GM18519 (cell line): ENCODE measurements at regions not wholly inside any gene's neighbourhood (a gene's known extent, or its start where the extent isn't known, plus 50 kb on each side); places are given as distances from the start of the nearest gene placed in this dataset.

Experiments
- ATAC-seq: cut with Tn5 transposase; IDR thresholded peaks from one replicate; pipeline ENCODE4 v1.9.1; 2021; ENCODE audit warnings: mild to moderate bottlenecking, moderate library complexity; ENCODE audit not compliant: unreplicated experiment, low FRiP score

GRCh38 chr14:83798421-83798820 is 1731.5 kb upstream of the FLRT2 start:
- no peak for ATAC-seq

DNA sequence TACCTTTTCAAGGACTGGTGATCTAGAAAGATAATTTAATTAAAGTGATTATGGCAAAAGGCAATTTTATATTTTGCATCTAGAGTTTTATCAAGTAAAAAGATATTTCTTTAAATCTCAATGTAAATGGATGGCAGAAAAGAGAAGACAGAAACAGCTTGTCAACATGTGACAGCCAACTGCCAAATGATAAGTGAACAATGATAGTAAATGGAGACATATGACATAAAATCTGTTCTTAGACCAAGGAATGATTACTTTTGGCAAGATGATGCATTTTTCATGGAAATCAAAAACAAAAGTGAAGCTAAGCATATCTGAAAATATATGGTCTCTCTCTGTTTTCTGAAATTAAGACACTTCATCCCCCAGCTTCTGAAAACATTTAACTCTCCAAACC is 1730.7 kb upstream of the FLRT2 start:
- ATAC-seq: no peak

- no peak for ATAC-seq
Observed at GRCh38 chr14:83814896-83815295, 1715.0 kb upstream of the FLRT2 start.

DNA sequence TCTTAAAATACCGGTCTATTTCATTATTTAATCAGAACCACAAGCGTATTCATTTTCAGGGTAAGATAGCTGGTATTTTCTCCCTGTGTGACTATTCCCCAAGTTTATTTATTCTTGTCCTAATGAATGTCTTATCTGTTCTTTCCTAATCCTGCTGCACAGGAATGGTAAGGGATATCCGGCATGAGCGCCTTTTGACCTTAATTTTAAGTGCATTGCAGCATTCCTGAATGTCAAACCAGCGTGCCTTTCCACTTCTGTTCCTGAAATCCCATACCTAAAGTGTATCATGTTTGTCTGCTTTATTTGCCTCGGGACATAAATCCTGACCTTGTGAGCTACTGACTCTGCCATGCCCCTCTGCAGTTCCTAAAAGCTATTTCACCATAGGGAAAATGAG is 1713.2 kb upstream of the FLRT2 start:
- no peak for ATAC-seq

DNA sequence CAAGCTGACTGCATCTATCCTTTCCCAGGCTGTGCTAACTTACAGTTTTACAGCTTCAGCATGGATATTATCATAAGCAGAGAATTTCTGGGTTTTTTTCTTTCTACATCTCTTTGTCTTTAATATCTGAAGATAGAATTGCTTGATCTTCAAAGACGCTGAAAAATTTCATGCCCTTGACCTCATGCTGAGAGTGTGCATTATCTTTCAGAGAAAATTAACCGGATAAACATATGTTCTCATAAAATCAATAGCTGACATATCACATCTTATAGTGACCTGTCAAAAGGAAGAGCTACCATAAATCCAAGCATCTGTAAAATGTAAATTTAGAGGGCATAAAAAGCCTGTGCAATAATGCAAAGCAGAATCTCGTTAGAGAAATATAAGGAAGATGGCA is 1704.1 kb upstream of the FLRT2 start:
- no peak for ATAC-seq

DNA sequence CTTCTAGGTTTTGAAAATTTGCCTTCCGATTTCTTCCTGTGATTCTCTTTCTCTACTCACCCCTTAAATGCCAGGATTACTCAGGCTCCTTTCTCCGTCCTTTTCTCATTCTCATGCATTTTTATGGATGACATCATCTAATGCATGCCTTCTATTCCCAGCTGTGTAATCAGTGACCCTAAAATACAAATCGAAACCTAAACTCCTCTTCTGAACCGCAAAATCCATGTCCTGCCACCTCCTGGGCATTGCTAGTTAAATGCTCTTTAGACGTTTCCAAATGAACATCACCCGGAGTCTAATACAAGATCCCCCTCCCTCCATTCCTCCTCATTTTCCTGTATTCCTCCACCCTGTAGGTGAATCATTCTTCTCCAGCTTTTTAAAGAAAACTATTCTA is 1703.1 kb upstream of the FLRT2 start:
- no peak for ATAC-seq

DNA sequence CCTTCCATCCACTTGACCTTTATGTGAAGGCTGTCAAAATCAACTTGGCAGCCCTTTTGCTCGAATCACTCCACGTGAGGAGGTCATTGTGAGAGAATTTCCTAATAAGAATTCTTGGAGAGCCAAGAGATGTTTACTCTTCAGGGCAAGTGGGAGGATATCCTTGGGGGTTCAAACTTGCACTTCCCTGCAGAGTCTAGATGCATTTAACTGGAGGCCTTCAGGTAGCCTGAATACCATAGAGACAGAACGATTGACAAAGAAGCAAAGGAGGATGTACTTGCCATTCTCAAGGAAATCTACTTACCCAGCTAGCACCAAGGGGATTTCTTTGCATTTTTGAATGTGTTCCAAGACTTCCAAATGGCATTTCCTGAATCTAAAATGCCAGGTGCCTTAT is 1702.6 kb upstream of the FLRT2 start:
- no peak for ATAC-seq

DNA sequence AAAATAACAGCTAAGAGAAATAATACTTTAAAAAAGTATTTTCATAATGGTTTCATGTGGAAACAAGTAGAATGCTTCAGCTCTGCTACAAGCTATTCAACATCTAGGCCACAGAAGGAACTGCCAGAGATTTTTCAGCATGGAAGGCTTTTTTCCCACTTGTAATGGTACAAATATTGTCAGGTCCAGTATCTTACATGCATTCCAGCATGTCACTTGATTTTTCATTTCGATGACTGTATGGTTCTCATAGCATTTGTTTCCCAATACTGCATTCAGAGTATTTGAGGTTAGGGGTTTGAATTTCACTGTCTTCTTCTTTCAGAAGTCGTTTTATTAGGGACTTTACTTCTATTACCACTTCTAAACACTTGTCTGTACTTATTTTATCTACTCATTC is 1701.5 kb upstream of the FLRT2 start:
- no peak for ATAC-seq

DNA sequence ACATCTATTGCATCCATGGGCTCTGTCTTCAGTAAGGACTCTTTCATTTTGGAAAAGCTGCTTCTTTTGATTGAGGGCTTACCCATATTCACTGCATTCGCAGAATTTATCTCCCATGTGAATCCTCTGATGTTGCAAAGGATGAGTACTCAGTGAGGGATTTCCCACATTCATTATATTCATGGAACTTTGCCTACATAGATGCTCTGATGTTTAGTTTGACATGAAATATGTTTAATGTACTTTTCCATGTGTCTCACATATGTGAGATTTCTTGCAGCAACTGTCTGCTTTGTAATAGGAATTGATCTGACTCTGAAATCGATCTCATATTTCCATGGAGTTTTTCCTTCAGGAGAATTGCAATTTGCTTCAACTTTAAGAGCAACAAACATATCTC is 1699.6 kb upstream of the FLRT2 start:
- no peak for ATAC-seq

- no peak for ATAC-seq
Observed at GRCh38 chr14:83838226-83838625, 1691.7 kb upstream of the FLRT2 start.

GRCh38 chr14:83842547-83842946 is 1687.4 kb upstream of the FLRT2 start:
- ATAC-seq: no peak

DNA sequence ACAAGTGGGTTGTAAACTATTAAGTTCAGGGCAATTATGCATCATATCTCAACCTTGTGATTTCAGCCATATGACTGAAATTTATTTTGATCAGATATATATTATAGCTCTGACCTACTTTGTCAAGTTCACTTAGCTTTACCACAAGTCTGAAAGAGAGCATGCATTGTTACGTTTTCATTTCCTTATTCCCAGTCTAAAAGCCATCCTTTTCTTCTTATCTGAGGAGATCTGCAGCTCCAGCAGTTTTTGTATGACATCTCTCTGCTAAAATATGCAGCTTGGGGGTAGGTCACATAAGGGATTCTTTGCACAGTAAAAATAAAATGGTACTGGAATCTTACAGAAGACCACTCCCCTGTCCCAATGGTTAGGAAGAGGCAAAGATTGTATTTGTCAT is 1682.8 kb upstream of the FLRT2 start:
- no peak for ATAC-seq

- no peak for ATAC-seq
Observed at GRCh38 chr14:83850092-83850491, 1679.9 kb upstream of the FLRT2 start.

DNA sequence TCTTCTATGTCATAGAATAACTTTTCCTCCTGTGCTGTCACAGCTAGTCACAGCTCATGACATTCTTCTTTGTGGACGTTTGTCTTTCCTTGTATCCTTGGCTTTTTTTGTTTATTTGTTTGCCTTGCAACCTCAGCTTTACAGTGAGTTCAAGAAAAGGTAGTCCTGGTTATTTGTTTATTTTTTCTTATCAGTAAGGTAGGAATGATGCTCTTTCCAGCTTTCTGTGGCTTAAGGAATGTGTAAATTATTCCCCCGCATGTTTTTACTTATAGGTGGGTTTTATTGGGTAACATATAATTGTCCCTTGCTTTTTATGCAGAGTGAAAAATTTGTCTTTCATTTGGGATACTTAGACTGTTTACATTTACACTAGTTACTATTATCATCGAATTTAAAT is 1673.6 kb upstream of the FLRT2 start:
- ATAC-seq: no peak

- ATAC-seq: no peak
Observed at GRCh38 chr14:83860631-83861155, 1669.3 kb upstream of the FLRT2 start.

GRCh38 chr14:83863042-83863774 is 1666.7 kb upstream of the FLRT2 start:
- no peak for ATAC-seq

DNA sequence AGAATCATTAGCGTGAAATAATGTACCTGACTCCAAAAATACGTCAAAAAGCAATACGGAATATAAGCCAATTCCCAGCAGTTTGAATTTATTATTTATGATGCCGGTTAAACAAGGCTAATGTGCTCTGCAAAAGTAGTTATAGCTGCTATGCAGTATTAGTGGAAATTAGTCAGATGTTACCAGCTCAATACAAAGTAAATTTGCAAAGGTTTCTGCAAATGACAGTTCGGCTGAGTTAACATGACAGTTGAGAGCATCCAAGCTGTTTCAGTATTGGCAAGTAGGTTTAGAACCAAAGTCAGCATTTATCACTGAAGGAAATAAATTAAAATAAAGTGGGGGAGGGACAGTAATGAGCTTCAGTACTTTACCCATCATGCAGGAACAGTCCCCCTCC is 1665.8 kb upstream of the FLRT2 start:
- ATAC-seq: no peak

DNA sequence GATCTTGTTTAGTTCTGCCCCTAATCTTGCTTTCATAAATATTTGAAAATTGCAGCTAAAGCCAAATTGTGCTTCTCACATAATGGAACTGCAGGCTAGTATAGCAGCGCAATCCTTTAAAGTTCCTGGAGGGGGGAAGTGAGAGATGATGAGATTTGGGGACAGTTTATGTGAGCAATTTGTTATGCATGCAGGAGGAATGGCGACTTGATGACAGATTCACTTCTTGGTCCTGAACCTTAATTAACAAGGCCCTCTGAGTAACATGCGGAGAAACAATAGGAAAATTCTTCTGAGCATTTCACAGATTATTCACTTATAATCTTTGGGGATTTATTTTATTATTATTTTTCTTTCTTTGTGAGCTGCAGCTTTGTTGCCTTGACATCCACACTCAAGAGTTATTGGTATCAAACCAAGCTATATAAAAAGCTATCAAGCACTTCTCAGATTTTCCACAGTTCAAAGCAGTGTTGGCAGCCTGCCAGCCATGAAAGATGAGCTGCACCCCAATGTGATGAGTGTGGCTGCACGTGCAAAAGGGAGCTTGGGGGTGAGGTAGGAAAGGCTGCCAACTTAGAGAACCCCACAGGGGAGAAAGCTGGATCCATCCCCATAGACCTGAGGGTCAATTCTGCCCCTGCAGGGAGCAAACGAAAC is 1662.2 kb upstream of the FLRT2 start:
- ATAC-seq: no peak

- ATAC-seq: no peak
Observed at GRCh38 chr14:83870546-83871270, 1659.2 kb upstream of the FLRT2 start.

- ATAC-seq: no peak
Observed at GRCh38 chr14:83873669-83874068, 1656.3 kb upstream of the FLRT2 start.

DNA sequence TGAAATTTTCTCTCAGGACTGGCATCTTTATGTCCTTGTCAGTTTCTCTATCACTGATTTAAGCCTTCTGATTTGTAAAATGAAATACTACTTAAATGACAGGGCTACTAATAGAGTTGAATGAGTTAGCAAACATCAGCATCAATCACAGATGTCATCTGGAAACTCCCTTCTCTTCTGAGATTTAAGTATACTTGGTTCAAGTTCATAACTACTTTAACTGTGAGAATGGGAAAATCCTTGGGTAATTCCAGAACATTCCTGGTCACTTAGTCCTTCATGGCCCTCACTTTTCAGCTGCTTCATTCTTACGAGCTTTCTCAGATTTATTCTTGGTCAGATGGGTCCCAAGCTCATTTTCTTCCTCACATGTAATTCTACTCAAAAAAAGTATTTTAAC is 1655.3 kb upstream of the FLRT2 start:
- ATAC-seq: no peak

DNA sequence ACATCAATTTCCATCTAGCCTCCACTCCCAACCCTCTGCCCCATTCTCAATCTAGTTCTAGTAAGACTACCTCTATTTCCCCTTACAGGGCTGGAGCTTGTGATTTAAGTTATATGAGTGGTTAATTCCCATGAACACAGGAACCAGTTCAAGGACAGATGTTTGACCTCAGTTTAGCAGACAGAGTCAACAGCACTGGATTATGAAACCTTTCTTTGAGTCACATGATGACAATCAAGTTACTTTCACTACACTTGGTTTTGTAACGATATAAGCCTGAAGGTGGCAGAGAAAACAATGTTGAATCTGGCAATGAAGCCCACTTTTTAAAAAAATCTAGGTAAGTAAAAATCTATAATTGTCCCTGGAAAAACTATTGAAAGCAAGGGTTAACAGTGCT is 1646.2 kb upstream of the FLRT2 start:
- no peak for ATAC-seq
